ENCODE measurements at regions not wholly inside any gene's neighbourhood (a gene's known extent, or its start where the extent isn't known, plus 50 kb on each side); places are given as distances from the start of the nearest gene placed in this dataset.

DNA sequence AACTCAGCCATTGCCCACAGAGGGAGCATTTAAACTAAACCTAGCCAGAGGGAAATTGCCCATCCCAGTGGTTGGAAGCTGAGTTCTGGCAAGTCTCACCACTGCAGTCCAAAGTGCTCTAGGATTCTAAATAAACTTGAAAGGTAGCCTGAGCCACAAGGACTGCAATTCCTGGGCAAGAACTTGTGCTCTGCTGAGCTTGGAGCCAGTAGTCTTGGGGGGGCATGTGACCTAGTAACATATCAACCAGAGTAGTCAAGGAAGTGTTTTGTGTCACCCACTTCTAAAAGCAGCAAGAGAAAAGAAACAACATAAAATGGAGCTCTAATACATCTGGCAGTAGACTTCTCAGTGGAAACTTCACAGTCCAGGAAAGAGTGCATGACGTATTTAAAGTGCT is 167.0 kb downstream of the PTH2R start:
- FAIRE-seq (no peak), DNase-seq (ENCODE audit: insufficient read length, low spot score) (no peak)
- TF ChIP-seq, protein P1, sequence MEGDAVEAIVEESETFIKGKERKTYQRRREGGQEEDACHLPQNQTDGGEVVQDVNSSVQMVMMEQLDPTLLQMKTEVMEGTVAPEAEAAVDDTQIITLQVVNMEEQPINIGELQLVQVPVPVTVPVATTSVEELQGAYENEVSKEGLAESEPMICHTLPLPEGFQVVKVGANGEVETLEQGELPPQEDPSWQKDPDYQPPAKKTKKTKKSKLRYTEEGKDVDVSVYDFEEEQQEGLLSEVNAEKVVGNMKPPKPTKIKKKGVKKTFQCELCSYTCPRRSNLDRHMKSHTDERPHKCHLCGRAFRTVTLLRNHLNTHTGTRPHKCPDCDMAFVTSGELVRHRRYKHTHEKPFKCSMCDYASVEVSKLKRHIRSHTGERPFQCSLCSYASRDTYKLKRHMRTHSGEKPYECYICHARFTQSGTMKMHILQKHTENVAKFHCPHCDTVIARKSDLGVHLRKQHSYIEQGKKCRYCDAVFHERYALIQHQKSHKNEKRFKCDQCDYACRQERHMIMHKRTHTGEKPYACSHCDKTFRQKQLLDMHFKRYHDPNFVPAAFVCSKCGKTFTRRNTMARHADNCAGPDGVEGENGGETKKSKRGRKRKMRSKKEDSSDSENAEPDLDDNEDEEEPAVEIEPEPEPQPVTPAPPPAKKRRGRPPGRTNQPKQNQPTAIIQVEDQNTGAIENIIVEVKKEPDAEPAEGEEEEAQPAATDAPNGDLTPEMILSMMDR (IDR thresholded peaks at IDR 0.05; ENCODE audit: insufficient read depth, missing control alignments) = no peak

DNA sequence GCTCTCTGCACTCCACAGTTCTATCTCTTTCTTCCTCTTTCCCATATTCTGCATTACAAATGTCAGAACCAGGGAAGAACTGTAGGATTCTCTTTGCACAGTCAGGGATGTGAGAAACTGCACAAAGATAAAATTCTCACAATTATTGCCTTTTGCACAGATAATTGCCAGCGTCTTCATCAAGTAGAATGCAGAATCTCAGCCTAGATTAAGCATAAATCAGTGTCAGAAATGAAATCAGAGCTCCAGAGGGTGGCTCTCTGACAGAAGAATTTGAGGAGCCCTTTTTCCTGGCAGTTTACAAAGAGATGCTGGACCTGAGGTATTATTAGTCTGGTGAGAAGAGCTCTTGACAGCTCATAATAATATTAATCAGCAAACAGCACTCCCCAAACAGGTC is 173.1 kb downstream of the PTH2R start:
- DNase-seq (ENCODE audit: insufficient read length, low spot score) (no peak), FAIRE-seq (no peak)
- TF ChIP-seq, protein P1 (IDR thresholded peaks at IDR 0.05; ENCODE audit: insufficient read depth, missing control alignments) = no peak

DNA sequence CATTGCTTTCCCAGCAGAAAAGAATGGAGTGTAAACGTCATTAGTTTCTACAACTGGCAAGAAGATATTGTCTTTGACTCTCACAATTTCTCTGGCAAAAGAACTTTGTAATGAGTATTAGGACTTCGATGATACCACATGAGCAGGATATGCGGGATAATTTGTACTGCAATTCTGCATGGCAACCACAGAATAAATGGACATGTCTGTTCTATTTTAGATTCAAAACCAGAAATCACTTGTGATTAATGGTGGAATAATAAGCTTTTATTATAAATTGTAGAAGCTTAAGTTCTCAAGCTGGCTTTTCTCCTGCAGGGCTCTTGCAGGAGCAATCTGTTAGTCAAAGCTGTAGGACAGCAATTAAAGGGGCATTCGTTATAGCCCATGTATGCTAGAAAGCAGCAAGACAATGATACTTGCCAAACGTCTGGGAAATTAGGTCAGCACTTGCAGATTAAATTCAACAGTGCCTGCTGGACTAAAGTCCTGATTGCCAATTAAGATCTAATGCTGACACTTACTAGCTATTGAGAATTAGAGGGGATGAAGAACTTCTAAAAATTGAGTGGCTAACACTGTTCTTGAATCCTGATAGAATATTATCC is 177.9 kb downstream of the PTH2R start:
- DNase-seq (ENCODE audit: insufficient read length, low spot score) = no peak
- TF ChIP-seq, protein P1 (IDR thresholded peaks at IDR 0.05; ENCODE audit: insufficient read depth, missing control alignments) = no peak

DNA sequence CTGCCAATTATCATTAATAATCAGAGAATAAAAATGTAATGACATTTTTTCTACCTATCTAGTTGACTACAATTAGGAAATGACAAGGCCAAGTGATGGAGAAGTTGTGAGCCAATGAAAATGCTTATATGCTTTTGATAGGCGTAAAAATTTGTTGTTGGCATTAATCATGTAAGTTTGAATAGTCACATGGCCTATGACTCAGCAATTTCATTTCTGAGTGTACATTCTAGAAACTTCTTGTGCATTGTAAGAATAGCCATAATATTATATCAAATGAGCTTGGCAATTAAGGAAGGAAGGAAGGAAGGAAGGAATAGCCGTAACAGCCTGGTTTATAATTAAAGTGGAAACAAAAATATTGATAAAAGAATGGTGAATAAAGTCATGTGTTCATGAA is 179.9 kb downstream of the PTH2R start:
- TF ChIP-seq, protein P1 (IDR thresholded peaks at IDR 0.05; ENCODE audit: insufficient read depth, missing control alignments) = no peak
- DNase-seq (ENCODE audit: insufficient read length, low spot score) = no peak
- no peak for FAIRE-seq

More for the DNA sequence above, 177.9 kb downstream of the PTH2R start:
- FAIRE-seq = peak; percentile 93

DNA sequence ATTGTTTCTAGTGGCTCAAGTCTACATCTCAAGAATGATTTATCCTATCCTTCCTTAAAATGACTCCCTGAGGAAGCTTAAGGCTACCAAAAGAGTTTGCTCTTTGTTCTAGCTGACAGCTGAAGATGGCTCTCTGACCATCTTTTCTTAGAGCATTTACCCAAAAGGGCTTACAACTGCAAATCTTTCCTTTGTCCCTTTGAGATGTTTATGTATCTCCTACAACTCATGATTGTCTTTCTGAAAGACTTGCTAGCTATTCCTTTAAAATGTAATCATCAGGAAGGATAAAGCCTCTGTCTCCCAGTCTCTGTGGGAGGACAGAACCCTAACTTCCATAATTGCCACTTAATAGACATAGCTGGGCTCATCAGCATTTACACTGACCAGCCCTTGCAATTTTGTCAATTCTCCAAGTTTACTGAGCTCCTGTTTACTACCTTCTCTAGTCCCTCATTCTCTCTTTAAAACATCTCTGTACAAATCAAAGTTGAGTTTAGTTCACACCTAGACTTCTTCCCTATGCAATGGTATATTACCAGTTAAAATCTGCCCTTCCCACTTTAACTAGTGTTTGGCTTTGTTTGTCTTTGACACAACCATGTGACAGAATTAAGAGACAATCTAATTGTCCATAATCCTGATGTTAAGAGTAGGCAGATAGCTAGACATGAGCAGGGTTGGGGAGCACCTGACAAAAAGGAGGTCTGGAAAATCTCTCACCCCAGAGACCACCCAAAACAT is 188.2 kb downstream of the PTH2R start:
- TF ChIP-seq, protein P1 (IDR thresholded peaks at IDR 0.05; ENCODE audit: insufficient read depth, missing control alignments) = no peak
- DNase-seq (ENCODE audit: insufficient read length, low spot score) (no peak), FAIRE-seq (no peak)

DNA sequence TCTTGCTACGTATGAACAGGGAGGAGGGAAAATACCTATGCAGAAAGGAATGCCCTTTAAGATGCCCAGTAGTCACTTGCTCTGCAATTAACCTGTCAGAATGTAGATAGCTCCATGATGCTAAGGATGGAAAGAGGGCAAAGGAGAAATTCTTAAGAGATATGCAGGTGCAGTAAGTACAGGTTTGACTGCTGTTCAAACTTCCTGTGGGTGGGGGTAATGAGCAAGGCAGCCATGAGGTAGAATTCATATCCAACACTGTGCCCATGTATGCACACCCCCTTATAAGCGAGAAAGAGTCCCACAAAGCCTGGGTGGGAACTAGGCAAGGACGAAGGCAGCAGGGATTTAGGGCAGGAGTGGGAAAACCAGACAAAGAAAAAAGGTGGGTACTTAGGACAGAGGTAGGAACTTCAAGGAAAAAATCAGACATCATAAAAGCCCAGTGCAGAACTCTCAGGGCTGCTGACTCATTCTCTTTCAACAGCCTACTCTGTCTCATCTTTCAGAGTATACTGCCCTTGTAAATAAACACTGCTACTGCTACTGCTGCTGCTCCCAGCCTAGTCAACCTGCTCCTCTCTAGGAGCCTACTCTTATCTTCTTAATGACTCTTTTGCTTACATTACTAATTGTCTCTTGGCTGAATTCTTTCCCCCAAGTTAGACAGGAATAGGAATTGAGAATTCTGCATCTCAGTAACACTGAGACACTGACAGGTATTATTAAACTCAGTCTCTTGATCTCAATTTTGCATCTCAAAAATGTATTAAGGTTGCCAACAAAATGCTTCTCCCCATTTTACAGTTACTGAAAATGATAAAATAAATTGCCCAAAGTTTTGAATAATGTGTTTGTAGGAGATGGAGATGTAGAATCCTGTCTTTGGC is 189.0 kb downstream of the PTH2R start:
- FAIRE-seq = no peak
- no peak for DNase-seq (ENCODE audit: insufficient read length, low spot score)
- TF ChIP-seq, protein P1 (IDR thresholded peaks at IDR 0.05; ENCODE audit: insufficient read depth, missing control alignments) = no peak

Measured in D721Med (cell line).